HG03103 (cell line): ENCODE measurements at regions not wholly inside any gene's neighbourhood (a gene's known extent, or its start where the extent isn't known, plus 50 kb on each side); places are given as distances from the start of the nearest gene placed in this dataset.

Experiments used
- ATAC-seq: cut with Tn5 transposase; IDR thresholded peaks from one replicate; pipeline ENCODE4 v1.9.1; 2021; ENCODE audit warnings: low read depth; ENCODE audit not compliant: unreplicated experiment

DNA sequence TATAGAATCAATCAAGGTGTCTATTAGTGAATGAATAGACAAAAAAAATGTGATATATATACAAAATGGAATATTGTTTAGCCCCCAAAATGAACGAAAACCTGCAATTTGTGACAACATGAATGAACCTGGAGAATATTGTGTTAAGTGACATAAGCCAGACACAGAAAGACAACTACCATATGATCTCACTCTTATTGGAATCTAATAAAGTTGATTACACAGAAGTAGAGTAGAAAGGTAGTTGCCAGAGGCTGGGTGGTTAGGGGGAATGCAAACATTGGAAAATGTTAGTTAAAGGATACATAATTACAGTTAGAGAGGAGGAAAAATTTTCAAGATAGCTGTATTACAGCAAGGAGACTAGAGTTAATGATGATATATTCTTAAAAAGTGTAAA is 1962.3 kb downstream of the EFNA5 start:
- no peak for ATAC-seq

DNA sequence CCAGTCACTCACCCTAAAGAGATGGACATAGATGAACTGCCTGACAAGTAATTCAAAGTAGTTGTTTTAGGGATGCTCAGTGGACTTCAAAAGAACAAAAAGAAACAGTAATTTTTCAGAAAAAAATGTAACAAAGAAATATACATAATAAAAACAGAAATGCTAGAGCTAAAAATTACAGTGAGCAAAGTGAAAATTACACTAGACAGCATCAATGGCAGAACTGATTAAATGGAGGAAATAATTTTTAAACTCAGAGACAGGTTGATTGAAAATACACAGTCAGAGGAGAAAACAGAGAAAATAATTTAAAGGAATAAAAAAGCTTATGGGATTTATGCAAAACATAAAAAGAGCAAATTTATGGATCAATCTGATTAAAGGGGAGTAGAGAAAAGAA is 1968.4 kb downstream of the EFNA5 start:
- ATAC-seq = no peak

DNA sequence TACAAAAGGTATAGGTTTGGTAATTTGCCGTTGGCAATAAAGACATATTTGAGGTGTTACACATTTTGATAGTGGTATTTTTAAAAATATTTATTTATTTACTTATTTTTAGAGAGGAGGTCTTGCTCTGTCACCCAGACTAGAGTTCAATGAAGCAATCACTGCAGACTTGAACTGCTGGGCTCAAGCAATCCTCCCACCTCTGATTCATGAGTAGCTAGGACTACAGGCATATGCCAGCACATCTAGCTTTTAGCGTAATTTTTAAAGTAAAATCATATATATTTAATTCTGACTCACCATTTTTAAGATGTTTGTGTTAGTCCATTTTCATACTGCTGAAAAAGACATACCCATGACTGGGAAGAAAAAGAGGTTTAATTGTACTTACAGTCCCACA is 1974.3 kb downstream of the EFNA5 start:
- no peak for ATAC-seq

DNA sequence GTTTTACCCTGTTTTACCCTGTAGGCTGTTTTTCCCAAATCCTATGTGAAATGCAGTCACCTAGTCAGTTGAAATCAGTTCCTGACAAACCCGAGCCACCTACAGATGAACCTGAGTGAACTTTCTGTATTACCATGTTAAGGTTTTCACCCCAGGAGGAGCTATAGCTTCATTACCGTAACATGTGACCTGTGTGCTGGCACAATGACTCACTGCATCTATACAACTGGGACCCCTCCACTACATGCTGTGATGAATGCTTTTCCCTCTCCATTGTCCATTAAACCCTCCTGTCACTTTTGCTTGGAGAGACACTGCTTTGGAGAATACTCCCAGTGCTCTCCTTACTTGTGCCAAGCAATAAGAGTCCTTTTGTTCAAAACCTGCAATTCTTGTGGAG is 1974.8 kb downstream of the EFNA5 start:
- no peak for ATAC-seq

DNA sequence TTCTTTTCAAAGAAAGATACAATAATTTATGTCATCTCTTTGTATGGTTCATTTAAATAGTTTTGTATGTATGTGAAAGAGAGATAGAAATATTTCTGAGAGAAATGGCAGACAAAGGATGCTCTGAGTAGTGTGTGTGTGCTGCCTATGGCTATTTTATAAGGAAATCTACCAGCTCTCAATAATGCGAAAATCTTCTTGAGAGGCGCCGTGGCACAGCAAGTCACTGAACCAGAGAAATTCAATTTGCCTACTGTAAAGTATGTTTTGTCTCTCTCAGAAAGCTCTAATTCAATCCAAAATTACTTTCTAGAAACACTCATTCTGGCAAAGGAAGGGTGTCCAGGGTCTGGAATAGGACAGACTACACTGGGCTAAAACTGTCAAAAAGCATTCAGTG is 1981.1 kb downstream of the EFNA5 start:
- ATAC-seq = no peak

DNA sequence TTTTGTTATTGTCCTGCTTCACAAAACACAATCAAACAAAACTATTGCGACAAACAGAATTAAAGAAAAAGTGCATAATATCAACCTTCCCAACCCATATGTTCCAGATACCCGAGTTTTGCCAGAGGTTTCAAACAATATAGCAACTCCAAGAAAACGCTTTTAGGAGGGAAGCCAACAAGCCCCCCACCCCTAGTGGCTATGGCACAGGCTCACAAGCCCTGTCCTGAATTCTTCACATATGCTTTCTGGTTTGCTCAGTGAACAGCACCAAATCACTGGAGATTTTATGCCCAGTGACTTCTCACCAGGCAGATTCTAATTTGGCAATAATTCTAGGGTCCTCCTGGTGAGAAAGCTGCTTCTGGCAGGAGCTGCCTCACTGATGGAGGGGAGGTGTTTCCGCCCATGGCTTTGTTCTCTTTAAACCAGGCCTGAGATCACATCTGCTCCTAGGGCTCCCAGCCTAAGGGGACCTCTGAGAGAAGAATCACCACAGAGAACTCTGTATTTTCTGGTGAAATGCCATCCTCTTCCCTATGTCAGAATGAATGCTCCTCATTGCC is 1982.4 kb downstream of the EFNA5 start:
- no peak for ATAC-seq

DNA sequence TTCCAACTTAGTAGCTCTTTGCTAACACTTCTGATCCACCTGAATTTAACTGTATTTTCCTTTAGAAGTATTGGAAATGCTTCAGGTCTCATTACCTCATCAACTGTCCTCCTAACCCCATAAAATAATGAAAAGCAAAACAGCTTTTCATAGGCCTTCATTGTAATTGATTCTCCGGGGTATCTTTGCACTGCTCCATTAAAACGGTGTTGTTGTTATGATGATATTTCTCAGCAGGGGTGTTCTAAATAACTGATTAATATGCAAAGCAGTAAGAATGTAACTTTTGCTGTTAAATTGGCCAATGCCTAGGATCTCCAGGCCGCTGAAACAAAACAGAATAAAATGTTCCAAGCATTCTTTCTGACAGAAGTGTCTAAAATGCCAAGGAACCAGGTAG is 1983.2 kb downstream of the EFNA5 start:
- ATAC-seq = no peak

DNA sequence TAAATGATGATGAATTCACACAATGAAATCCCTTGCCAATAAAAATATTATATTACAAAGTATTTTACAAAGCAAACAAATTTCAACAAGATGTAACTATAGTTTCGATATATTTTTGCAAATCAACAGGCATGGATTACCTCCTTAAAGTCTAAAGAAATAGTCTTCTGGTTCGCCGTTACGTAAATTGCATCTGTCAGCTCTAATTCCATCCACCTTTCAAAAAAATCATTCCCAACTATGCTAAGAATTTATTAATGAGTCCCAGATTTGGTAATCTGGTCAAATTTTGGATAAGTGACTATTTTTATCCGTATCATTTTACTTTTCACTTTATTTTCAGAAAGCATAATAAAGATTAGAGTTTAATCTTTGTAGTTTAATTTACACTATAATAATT is 1984.9 kb downstream of the EFNA5 start:
- no peak for ATAC-seq

DNA sequence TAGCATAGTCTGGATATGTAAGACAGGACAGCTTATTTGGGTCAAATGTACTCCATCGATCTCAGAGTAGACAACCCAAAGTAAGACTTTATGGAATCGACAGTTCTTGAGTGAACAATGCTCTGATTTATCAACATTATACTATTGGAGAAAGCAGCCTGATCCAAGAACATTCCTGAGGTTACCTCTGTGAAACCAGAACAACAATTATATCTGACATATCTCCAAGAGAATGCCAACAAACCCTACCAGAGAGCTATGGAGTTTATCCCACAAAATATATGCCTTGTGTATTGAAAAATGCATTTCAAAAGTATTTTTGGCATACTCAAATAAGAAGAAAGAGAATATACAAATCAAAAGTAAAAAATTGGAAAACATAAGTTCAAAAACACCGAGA is 1985.9 kb downstream of the EFNA5 start:
- no peak for ATAC-seq

DNA sequence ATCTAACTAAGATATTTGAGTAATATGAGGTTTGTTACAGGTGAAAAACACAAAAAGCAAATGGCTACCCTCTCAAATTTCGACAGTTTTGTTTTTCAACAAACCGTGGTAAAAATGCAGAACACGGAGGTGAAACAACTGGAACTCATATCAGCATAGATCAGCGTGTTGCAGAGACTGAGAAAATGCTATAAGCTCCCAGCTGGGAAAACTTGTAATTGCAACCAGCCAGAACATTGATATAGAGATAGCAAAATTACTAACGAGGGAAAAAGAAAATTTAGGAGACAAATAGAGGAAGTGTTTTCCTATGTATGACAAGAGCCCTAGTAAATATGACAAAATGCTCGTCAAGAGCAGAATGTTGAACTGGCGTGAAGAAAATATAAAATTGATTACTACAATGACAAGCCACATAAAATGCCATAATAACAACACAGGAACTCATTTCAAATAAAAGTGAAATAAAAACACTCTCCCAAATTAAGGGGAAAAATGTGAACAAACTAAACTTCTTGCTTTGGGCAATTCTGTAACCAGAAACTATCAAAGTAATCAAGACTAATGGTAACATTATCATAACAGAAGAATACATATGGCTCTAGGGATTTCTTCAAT is 1989.8 kb downstream of the EFNA5 start:
- no peak for ATAC-seq

DNA sequence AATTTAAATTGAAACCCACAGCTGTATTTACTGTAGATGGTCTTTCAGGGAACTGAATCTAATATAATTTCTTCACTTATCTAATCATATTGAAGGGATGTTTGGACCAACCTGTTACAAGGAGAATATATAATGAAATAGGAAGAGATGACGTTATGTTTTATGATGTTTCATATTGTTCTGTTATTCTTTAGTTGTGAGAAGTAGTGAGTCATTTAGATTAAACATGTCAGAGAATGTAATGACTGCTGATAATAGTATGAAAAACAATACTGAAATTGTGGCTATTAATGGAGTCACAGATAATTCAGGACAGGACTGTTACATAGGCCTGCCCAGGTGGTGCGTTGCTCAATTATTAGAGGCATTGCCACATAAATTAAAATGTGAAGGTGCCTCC is 1993.4 kb downstream of the EFNA5 start:
- ATAC-seq = no peak

DNA sequence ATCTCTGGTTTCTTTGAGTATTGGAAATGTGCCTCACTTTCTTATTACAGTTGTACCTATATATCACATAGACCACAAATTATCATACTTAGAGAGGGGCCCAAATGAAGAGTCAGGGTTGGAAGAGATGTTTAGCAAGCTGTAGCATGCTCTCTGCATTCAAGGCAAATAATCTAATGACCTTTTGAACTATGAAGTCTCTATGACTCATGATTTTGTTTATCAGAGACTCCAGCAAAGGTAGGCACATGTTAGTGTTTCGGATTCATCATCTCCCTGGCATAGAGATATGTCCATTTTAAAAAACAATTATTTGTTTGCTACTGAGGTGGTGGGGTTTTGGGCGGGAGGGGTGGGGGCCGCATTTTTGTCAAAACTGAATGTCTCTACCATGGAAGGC is 2000.1 kb downstream of the EFNA5 start:
- ATAC-seq = no peak

DNA sequence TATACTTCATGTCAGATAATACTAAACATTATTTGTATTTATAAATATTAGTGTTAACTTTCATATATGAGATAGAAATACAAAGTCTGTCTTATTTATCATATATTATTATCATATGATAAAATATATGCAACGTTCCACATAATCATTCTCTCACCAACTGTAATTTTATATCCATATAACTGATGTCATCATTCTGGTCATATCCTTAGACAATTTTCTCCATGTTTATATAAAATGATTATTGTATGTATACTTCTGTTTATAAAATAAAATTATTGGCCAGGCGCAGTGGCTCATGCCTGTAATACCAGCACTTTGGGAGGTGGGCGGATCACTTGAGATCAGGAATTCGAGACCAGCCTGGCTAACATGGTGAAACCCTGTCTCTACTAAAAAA is 2007.1 kb downstream of the EFNA5 start:
- ATAC-seq = no peak

DNA sequence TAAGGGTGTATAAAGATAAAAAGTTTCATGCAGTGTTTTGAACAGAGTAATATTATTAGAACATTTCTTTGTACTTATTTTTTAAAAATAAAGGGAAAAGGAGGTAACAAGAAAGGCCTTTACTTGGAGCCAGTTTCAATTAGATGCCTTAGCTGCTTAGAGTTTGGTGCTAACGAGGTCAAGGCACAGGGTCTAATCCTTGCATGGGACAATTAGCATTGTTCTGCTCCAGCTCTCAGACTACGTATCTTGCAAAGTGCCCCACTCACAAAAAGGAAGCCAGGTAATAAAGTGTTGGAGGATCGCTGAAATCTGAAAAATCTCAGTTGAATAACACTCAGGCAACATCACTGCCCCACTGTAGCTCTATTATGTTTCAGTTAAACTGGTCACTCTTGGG is 2011.3 kb downstream of the EFNA5 start:
- no peak for ATAC-seq

DNA sequence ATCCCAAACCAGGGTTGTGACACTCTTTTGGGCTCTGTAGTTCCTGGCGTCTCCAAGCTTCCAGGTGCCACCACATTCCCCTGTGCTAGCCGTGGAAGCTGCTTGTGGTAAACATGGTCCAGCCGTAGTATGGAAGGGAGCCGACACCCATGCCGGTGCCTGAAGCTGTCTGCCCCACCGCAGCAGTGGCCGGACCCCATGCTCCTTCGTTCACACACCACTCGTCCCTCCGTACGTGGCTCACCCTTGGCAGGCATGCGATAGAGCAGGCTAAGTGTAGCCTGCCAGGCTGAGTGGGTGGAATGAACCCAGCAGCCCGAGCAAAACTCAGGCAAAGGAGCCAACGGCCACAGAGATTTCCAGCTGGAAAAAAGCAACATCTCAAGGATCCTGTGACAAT is 2030.4 kb downstream of the EFNA5 start:
- ATAC-seq = no peak

DNA sequence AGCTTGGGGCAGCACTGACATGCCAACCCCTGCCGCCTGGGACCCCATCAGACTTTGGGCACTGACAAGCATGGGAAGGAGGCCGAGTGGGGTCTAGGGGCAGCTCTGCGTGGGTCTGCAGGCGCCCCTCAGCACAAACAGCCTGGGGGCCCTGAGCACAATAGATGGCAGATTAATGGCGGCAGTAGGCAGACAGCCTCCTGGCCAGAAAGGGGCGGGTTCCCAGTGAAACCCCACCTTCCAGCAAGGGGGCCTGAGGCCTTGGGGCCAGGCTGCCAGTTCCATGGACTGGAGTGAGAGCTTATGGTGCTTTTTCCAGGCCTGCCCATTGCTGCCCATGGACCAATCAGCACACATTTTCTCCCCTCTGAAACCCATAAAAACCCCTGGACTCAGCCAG is 2031.2 kb downstream of the EFNA5 start:
- ATAC-seq = no peak

DNA sequence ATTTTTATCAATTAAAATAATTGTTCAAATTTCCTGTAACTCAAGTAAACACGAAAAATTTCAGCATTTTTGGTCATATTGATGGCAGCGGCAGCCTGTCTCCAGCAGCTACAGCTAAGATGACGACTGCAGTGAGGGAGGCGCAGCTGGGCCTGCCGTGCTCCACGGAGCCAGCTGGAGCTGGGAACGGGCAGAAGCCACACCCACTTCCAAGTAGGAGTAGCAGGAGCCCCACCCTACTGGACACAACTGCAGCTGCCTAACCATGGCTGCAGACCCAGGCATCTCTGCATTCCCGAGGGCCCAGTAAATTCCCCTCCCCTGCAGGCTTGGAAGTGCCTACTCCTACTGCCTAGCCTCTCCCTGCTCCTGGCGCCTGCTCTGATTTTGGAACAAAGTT is 2031.7 kb downstream of the EFNA5 start:
- ATAC-seq = no peak

DNA sequence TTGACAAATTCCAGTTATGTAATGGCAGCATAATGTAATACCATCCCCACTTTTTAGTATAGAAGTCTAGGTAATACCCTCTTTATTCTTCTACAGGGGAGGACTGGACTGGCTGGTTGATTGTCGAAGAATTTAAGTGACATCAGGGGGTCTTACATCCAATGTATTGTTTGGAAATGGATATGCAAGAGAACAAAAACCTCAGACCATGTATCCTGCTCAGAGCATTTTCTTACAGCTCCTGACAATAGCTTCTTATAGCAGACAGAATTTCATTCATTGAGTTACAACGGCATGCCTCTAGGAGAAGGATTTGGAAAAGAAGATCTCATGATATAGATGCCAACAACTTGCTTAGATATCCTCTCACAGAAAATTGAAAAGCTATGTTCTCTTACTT is 2032.3 kb downstream of the EFNA5 start:
- ATAC-seq = no peak

DNA sequence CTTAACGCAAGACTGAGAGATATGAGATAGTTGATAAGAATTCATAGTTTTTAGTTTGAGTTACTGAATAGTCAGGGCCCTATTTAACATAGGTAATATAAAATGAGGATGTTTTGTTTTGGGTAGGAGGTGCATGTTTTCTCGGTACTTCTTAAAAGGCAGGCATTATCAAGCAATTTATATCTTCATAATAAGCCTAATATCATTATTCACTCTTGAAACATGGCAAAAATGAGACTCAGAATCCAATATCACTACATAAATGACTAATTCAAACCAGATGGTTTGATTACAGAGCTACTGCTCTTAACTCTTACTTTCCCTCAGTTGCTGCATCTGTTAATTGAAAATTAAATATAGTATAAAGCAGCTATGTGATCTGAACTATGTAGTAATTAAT is 2038.7 kb downstream of the EFNA5 start:
- no peak for ATAC-seq

DNA sequence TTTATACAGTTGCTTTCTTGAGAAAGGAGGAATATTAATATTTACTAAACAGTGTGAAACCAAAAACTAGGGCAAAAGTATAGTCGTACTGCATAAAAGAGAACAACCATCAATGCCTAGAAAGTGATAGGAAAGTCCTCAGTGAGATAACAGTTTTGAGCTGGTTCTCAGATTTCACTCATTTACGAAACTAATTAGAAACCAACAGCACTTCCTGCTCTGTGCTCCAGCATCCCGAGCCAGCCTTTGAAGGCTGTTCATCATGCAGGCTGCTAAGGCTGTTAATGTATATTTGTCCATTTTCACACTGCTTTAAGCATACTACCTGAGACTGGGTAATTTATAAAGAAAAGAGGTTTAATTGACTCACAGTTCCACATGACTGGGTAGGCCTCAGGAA is 2039.9 kb downstream of the EFNA5 start:
- no peak for ATAC-seq

DNA sequence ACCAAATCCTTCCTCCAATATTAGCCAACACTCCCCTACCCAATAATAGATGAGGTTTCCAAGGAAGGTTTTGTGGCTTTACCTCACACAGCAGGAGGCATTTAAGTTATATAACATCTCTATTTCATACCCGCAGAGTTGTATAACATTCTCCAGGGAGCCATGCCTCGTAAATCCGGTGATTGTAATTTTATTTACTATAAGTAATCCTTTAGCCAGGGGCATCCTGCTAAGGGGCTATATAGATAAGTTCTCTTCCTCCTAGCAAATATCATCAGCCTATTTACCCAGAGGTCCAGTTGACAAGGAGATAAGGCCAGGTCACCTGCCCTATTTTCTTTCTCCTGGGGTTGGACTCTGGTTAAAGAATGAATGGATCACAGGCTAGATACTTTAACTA is 2051.0 kb downstream of the EFNA5 start:
- no peak for ATAC-seq

DNA sequence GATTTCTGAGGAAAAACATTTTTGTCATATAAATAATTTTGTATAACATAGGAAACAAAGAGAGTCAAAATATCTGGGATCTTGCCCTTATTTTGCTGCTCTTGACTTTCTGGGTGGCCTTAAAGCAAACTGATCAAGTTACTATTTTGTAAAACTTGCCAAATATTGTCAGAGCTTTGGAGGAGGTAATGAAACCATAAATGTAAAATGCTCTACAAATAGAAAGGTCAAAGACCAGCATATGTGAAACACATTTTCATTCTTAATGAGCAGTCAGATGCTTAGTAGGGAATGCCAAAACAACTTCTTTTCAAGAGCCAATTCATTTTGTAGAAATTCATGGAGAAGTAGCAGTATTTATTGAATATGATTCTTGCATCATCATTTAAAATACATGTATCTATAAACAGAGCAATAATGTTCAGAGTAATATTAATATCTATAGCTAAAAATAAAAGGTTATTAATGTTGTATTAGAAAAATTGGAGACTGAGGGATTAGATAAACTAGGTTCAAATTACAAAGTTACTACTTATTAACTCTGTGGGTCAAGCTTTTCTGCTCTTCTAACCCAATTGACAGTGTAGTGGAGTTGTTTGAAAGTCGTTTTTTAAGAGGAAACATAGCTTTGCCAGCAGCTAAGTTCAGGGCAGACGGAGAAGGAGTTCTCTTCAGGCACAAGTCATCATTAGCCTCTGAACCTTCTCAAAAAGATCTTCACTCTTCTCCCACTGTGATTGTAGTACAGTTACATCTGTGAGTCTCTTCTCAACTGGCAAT is 2053.1 kb downstream of the EFNA5 start:
- no peak for ATAC-seq
